Spleen (tissue), 7 donors: ENCODE measurements at regions not wholly inside any gene's neighbourhood (a gene's known extent, or its start where the extent isn't known, plus 50 kb on each side); places are given as distances from the start of the nearest gene placed in this dataset.

Source experiments
- POLR2A ChIP-seq, 3 donors: fragments of 450-650 bp; IDR thresholded peaks; one replicate each; pipeline ENCODE4 v1.5.1; 2017; ENCODE audit warnings: antibody characterized with exemption in 3 of 3, mild to moderate bottlenecking in 1 of 3
- TF ChIP-seq, protein P1 (sequence below), 11 experiments: fragments of 200-600 bp in 7 of 11; fragments of 450-650 bp in 4 of 11; sonication (generic) in 4 of 11; IDR thresholded peaks in 8 of 11; conservative IDR thresholded peaks in 3 of 11; 1 replicate in 7 of 11; 2 replicates in 4 of 11; pipeline versions ENCODE4 v1.4.0 to v1.8.0; 2016 to 2021; ENCODE audit warnings: antibody characterized with exemption in 11 of 11, inconsistent platforms in 4 of 11, mild to moderate bottlenecking in 1 of 11
- donor health status: DM: no; HTN: no; CAD: no; lungs with moderate emphysema.
- donor health status: DM: no; HTN: no; CAD: no.
- donor health status: DM: no; HTN: no; CAD: no.

GRCh38 chr20:60820149-60820548, 431.9 kb upstream of the CDH4 start:
- TF ChIP-seq, protein P1, sequence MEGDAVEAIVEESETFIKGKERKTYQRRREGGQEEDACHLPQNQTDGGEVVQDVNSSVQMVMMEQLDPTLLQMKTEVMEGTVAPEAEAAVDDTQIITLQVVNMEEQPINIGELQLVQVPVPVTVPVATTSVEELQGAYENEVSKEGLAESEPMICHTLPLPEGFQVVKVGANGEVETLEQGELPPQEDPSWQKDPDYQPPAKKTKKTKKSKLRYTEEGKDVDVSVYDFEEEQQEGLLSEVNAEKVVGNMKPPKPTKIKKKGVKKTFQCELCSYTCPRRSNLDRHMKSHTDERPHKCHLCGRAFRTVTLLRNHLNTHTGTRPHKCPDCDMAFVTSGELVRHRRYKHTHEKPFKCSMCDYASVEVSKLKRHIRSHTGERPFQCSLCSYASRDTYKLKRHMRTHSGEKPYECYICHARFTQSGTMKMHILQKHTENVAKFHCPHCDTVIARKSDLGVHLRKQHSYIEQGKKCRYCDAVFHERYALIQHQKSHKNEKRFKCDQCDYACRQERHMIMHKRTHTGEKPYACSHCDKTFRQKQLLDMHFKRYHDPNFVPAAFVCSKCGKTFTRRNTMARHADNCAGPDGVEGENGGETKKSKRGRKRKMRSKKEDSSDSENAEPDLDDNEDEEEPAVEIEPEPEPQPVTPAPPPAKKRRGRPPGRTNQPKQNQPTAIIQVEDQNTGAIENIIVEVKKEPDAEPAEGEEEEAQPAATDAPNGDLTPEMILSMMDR (IDR thresholded peaks at IDR 0.05 in 8 of 11, conservative IDR thresholded peaks at IDR 0.05 in 3 of 11) = no peak
- no peak for TF ChIP-seq POLR2A (IDR thresholded peaks at IDR 0.05)
